ENCODE measurements at regions not wholly inside any gene's neighbourhood (a gene's known extent, or its start where the extent isn't known, plus 50 kb on each side); places are given as distances from the start of the nearest gene placed in this dataset.

GRCh38 chr11:15793043-15793996, 563.0 kb downstream of the SOX6 start:
- TF ChIP-seq ZNF274 (IDR thresholded peaks at IDR 0.05; ENCODE audit: low read depth, low read length) (no peak), CEBPB (IDR thresholded peaks at IDR 0.05; ENCODE audit: low read depth) (no peak), EGR1 (IDR thresholded peaks at IDR 0.05; ENCODE audit: low read depth) (no peak), MAX (IDR thresholded peaks at IDR 0.05) (no peak), EZH2phosphoT487 (IDR thresholded peaks at IDR 0.05; ENCODE audit: borderline replicate concordance) (no peak), SP1 (IDR thresholded peaks at IDR 0.05; ENCODE audit: low read depth) (no peak), CBX3 (IDR thresholded peaks at IDR 0.05; ENCODE audit: low read depth) (no peak), SRF (IDR thresholded peaks at IDR 0.05; ENCODE audit: low read depth) (no peak), REST (IDR thresholded peaks at IDR 0.05; ENCODE audit: low read depth) (no peak), ZBTB33 (IDR thresholded peaks at IDR 0.05; ENCODE audit: extremely low read depth, insufficient replicate concordance, low read length) (no peak), RAD21 (IDR thresholded peaks at IDR 0.05; ENCODE audit: low read depth) (no peak), ZFX (IDR thresholded peaks at IDR 0.05) (no peak), ATF3 (IDR thresholded peaks at IDR 0.05) (no peak), EZH2 (IDR thresholded peaks at IDR 0.05) (no peak)
- Histone ChIP-seq H3K4me3 (replicated peaks in 1 of 2; ENCODE audit: low read depth in 1 of 2, low read length in 2 of 2) (no peak overlapping the region), H3K4me2 (ENCODE audit: low read length) (no peak overlapping the region), H3K9me3 (ENCODE audit: control insufficient read depth in 1 of 2, insufficient read depth in 1 of 2, low read depth in 1 of 2, low read length in 2 of 2) (no peaks in the 10 kb centered on the region), H3K36me3 (ENCODE audit: control insufficient read depth in 1 of 2, insufficient read depth in 2 of 2, low read length in 2 of 2) (no peaks in the 10 kb centered on the region), H3K27ac (ENCODE audit: low read depth, low read length) (no peak overlapping the region), H3K79me2 (ENCODE audit: insufficient read depth, low read length) (no peaks in the 10 kb centered on the region), H4K20me1 (ENCODE audit: insufficient read depth) (no peaks in the 10 kb centered on the region), H3K9ac (ENCODE audit: low read length) (no peak overlapping the region), H2AFZ (ENCODE audit: low read depth, low read length, poor library complexity, severe bottlenecking) (no peak overlapping the region), H3K27me3 (ENCODE audit: insufficient read depth, low read length) (no peaks in the 10 kb centered on the region), H3K4me1 (ENCODE audit: control insufficient read depth in 1 of 2, insufficient read depth in 2 of 2, low read length in 2 of 2) (no peaks in the 10 kb centered on the region), H3K9me2 (ENCODE audit: insufficient read depth) (no peaks in the 10 kb centered on the region; the same call in 1 of the 2 replicates)
- no peak for ATAC-seq
- RAD21 ChIA-PET (ENCODE audit: low non-redundant PET in 1 of 2, low total read pairs in 2 of 2, uncharacterized antibody in 2 of 2, unreplicated experiment in 2 of 2), result no interaction called here
- CTCF ChIA-PET, result no interaction called here
- intact Hi-C loops (cut with micrococcal nuclease), result no loop called here
- no TSS peak for BruUV-seq (replicated peaks)
- DNase-seq (ENCODE audit: low read depth, low spot score), result no peak
- POLR2A ChIA-PET, result no interaction called here

All from HCT116 (cell line).